ENCODE measurements at regions not wholly inside any gene's neighbourhood (a gene's known extent, or its start where the extent isn't known, plus 50 kb on each side); places are given as distances from the start of the nearest gene placed in this dataset.

GRCh38 chr11:80503990-80504389 lies 1063.2 kb upstream of the TENM4 start:
- DNase-seq (ENCODE audit: extremely low read depth in 1 of 2, low read depth in 1 of 2), result no peak

GRCh38 chr11:80502511-80502910 lies 1061.7 kb upstream of the TENM4 start:
- no peak for DNase-seq (ENCODE audit: extremely low read depth in 1 of 2, low read depth in 1 of 2)

GRCh38 chr11:80495116-80495515 lies 1054.3 kb upstream of the TENM4 start:
- DNase-seq (ENCODE audit: extremely low read depth in 1 of 2, low read depth in 1 of 2), result no peak

- no peak for DNase-seq (ENCODE audit: extremely low read depth in 1 of 2, low read depth in 1 of 2)
These were observed 1047.1 kb upstream of the TENM4 start for GRCh38 chr11:80487952-80488351.

GRCh38 chr11:80486678-80487077 lies 1045.8 kb upstream of the TENM4 start:
- DNase-seq (ENCODE audit: extremely low read depth in 1 of 2, low read depth in 1 of 2), result no peak

- DNase-seq (ENCODE audit: extremely low read depth in 1 of 2, low read depth in 1 of 2), result no peak
These were observed 1036.3 kb upstream of the TENM4 start for GRCh38 chr11:80477178-80477577.

- DNase-seq (ENCODE audit: extremely low read depth in 1 of 2, low read depth in 1 of 2), result no peak
These were observed 1032.7 kb upstream of the TENM4 start for GRCh38 chr11:80473562-80473961.

- DNase-seq (ENCODE audit: extremely low read depth in 1 of 2, low read depth in 1 of 2), result no peak
These were observed 1029.0 kb upstream of the TENM4 start for GRCh38 chr11:80469871-80470270.

- no peak for DNase-seq (ENCODE audit: extremely low read depth in 1 of 2, low read depth in 1 of 2)
These were observed 1025.7 kb upstream of the TENM4 start for GRCh38 chr11:80466570-80466969.

GRCh38 chr11:80462211-80462610 lies 1021.4 kb upstream of the TENM4 start:
- DNase-seq (ENCODE audit: extremely low read depth in 1 of 2, low read depth in 1 of 2), result no peak

GRCh38 chr11:80458376-80458775 lies 1017.5 kb upstream of the TENM4 start:
- DNase-seq (ENCODE audit: extremely low read depth in 1 of 2, low read depth in 1 of 2), result no peak

GRCh38 chr11:80457823-80458222 lies 1017.0 kb upstream of the TENM4 start:
- DNase-seq (ENCODE audit: extremely low read depth in 1 of 2, low read depth in 1 of 2), result no peak

GRCh38 chr11:80455818-80456217 lies 1015.0 kb upstream of the TENM4 start:
- DNase-seq (ENCODE audit: extremely low read depth in 1 of 2, low read depth in 1 of 2), result no peak

GRCh38 chr11:80451105-80451504 lies 1010.3 kb upstream of the TENM4 start:
- no peak for DNase-seq (ENCODE audit: extremely low read depth in 1 of 2, low read depth in 1 of 2)

GRCh38 chr11:80448709-80449108 lies 1007.9 kb upstream of the TENM4 start:
- no peak for DNase-seq (ENCODE audit: extremely low read depth in 1 of 2, low read depth in 1 of 2)

- no peak for DNase-seq (ENCODE audit: extremely low read depth in 1 of 2, low read depth in 1 of 2)
These were observed 1002.3 kb upstream of the TENM4 start for GRCh38 chr11:80443177-80443576.

- DNase-seq (ENCODE audit: extremely low read depth in 1 of 2, low read depth in 1 of 2), result no peak
These were observed 1001.0 kb upstream of the TENM4 start for GRCh38 chr11:80441821-80442220.

- no peak for DNase-seq (ENCODE audit: extremely low read depth in 1 of 2, low read depth in 1 of 2)
These were observed 1000.0 kb upstream of the TENM4 start for GRCh38 chr11:80440835-80441234.

GRCh38 chr11:80436547-80436946 lies 995.7 kb upstream of the TENM4 start:
- DNase-seq (ENCODE audit: extremely low read depth in 1 of 2, low read depth in 1 of 2), result no peak

GRCh38 chr11:80435345-80435744 lies 994.5 kb upstream of the TENM4 start:
- DNase-seq (ENCODE audit: extremely low read depth in 1 of 2, low read depth in 1 of 2), result no peak

- no peak for DNase-seq (ENCODE audit: extremely low read depth in 1 of 2, low read depth in 1 of 2)
These were observed 991.2 kb upstream of the TENM4 start for GRCh38 chr11:80432057-80432456.

GRCh38 chr11:80424012-80424695 lies 983.3 kb upstream of the TENM4 start:
- DNase-seq (ENCODE audit: extremely low read depth in 1 of 2, low read depth in 1 of 2), result no peak

- DNase-seq (ENCODE audit: extremely low read depth in 1 of 2, low read depth in 1 of 2), result no peak
These were observed 979.5 kb upstream of the TENM4 start for GRCh38 chr11:80420374-80420773.

Data from activated CD8-positive, alpha-beta memory T cell treated with anti-CD3 and anti-CD28 coated beads for 1 hour (primary cell).